Body of pancreas (tissue), 4 donors: ENCODE measurements at regions not wholly inside any gene's neighbourhood (a gene's known extent, or its start where the extent isn't known, plus 50 kb on each side); places are given as distances from the start of the nearest gene placed in this dataset.
A peak's percentile ranks its signal among the peaks of the same experiment; 100 is the strongest.

Experiments used
- ATAC-seq: fragments of 150-250 bp; one replicate; pipeline ENCODE4 v1.9.1; 2016
- DNase-seq, 4 donors: peaks; one replicate each; pipeline ENCODE4 v3.0.0-alpha.2; 2019
- H3K27ac ChIP-seq, 4 donors: fragments of 200-600 bp; sonication (generic); 1 replicate in 3 of 4; 2 replicates in 1 of 4; pipeline versions ENCODE4 v1.5.1 to v1.6.1; 2016 to 2019; ENCODE audit warnings: mild to moderate bottlenecking in 1 of 4, mixed read lengths in 1 of 4, moderate library complexity in 1 of 4
- H3K27me3 ChIP-seq, 2 donors: fragments of 200-600 bp; sonication (generic); one replicate each; pipeline ENCODE4 v1.6.0; 2016; ENCODE audit warnings: mild to moderate bottlenecking in 1 of 2
- H3K36me3 ChIP-seq, 2 donors: fragments of 200-600 bp; sonication (generic); replicated peaks in 1 of 2; 2 replicates each; pipeline ENCODE4 v1.5.1; 2016; ENCODE audit warnings: low read depth in 2 of 2; ENCODE audit not compliant: insufficient read depth in 1 of 2
- H3K4me1 ChIP-seq: fragments of 200-600 bp; sonication (generic); one replicate; pipeline ENCODE4 v1.6.0; 2016
- H3K4me3 ChIP-seq, 2 donors: fragments of 200-600 bp; sonication (generic); 1 replicate in 1 of 2; 2 replicates in 1 of 2; pipeline ENCODE4 v1.5.1; 2016 to 2019
- H3K9me3 ChIP-seq, 3 donors: fragments of 200-600 bp; sonication (generic); 1 replicate in 2 of 3; 2 replicates in 1 of 3; pipeline ENCODE4 v1.5.1; 2016
- POLR2A ChIP-seq, 3 donors: fragments of 450-650 bp; IDR thresholded peaks; one replicate each; pipeline ENCODE4 v1.6.1; 2016; ENCODE audit warnings: antibody characterized with exemption in 3 of 3, mild to moderate bottlenecking in 2 of 3
- WGBS, 2 donors: methylation state at CpG; one replicate each; pipeline ENCODE4 v1.1.5; 2017; 5-methylcytosine and 5-hydroxymethylcytosine counted together
- intact Hi-C: fragments of 100-400 bp; cut with DNase I; formaldehyde crosslinking; loops from one replicate; pipeline ENCODE4 v1.15.1; 2023
- TF ChIP-seq, protein P1 (sequence below), 7 experiments: fragments of 450-650 bp in 4 of 7; fragments of 200-600 bp in 3 of 7; sonication (generic) in 3 of 7; IDR thresholded peaks; one replicate each; pipeline ENCODE4 v1.5.1; 2016 to 2019; ENCODE audit warnings: antibody characterized with exemption in 7 of 7

DNA sequence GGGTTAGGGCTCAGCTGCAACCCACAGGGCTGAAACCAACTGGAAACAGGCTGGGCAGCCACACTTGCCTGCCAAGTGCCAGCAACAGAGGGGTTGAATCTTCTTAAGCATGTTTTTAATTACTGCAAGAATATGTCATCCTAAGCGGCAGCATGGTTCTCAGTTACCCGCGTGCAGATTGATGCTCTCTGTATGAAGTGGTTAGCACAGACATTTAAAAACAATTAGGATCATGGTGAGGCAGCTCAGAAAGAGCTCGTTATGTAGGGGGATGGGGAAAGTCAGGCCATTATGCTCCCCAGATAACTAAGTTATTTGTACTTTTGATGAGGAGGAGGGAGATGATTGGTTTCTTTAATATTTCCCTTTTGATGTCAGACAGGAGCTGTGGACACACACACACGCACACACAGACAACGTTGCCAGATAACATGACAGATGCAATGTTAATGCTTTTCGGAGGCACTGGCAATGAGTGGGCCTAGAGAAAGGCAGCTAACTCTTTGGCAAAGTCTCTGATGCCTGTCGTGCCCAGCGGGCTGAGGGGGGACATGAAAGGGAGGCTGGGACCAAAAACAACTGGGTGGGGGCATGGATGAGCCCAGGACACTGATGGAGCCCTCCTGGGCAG is 389.7 kb downstream of the NXPE2 start:
- no peak for DNase-seq
- Histone ChIP-seq H3K4me3 (no peak overlapping the region), H3K27ac (no peak overlapping the region), H3K27me3 (no peaks in the 10 kb centered on the region), H3K9me3 (peaks cover 0 to 9% (median 0%) of the 10 kb centered on the region in 3 donors), H3K4me1 (no peaks in the 10 kb centered on the region), H3K36me3 (no peaks in the 10 kb centered on the region)
- no peak for TF ChIP-seq POLR2A (IDR thresholded peaks at IDR 0.05)
- TF ChIP-seq, protein P1, sequence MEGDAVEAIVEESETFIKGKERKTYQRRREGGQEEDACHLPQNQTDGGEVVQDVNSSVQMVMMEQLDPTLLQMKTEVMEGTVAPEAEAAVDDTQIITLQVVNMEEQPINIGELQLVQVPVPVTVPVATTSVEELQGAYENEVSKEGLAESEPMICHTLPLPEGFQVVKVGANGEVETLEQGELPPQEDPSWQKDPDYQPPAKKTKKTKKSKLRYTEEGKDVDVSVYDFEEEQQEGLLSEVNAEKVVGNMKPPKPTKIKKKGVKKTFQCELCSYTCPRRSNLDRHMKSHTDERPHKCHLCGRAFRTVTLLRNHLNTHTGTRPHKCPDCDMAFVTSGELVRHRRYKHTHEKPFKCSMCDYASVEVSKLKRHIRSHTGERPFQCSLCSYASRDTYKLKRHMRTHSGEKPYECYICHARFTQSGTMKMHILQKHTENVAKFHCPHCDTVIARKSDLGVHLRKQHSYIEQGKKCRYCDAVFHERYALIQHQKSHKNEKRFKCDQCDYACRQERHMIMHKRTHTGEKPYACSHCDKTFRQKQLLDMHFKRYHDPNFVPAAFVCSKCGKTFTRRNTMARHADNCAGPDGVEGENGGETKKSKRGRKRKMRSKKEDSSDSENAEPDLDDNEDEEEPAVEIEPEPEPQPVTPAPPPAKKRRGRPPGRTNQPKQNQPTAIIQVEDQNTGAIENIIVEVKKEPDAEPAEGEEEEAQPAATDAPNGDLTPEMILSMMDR (IDR thresholded peaks at IDR 0.05), result no peak
- intact Hi-C loops, result no loop called here
- no peak for ATAC-seq
- WGBS, 2 donors, result 50 to 54% methylated on average over 9 of the region's 9 CpGs

DNA sequence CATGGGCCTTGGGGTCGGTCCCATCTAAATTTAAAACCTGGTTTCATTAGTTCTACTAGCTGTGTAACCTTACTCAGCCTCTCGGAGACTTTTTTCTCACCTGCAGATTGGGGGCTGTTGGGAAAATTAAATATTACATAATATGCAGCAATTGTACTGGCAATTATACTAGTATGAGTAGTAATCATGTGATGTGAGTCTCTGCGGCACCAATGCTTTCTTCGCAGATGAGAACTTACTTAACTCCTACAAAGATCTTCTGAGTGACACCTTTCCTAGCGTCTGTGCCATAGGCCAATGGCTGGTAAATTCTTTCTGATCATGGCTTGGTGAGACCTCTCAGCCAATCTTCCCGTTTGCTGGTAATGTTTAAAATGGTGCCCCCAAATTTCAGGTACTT is 391.3 kb downstream of the NXPE2 start:
- no peak overlapping the region for H3K27ac ChIP-seq
- H3K9me3 ChIP-seq, result peaks cover 0 to 9% (median 0%) of the 10 kb centered on the region in 3 donors
- no peaks in the 10 kb centered on the region for H3K4me1 ChIP-seq
- no peak overlapping the region for H3K4me3 ChIP-seq
- intact Hi-C loops, result no loop called here
- H3K27me3 ChIP-seq, result no peaks in the 10 kb centered on the region
- no peaks in the 10 kb centered on the region for H3K36me3 ChIP-seq
- 80 to 81% methylated on average over 6 of the region's 6 CpGs for WGBS, 2 donors
- TF ChIP-seq POLR2A (IDR thresholded peaks at IDR 0.05), result no peak
- DNase-seq (no peak), ATAC-seq (no peak)

DNA sequence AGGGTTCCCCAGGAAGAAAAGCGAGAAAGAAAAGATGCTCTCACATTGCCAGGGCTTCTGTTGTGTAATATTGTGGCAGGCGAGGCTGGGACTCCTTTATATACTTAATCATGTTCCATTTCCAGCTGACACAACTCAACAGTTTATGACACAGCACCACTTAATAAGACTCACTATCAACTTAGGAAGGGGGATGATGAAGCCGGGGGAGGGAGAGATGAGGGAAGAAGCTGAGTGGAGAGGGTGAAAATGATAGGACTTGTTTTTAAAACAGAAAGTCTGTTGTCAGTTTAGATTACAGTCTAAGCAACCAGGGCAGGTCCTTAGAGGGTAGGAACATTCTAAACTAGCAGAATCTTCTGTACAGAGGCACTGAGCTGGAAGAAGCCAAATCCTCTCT is 397.0 kb downstream of the NXPE2 start:
- Histone ChIP-seq H3K9me3 (no peaks in the 10 kb centered on the region), H3K27me3 (no peaks in the 10 kb centered on the region), H3K27ac (no peak overlapping the region), H3K4me1 (no peaks in the 10 kb centered on the region), H3K36me3 (no peaks in the 10 kb centered on the region), H3K4me3 (no peak overlapping the region)
- ATAC-seq, result no peak
- TF ChIP-seq POLR2A (IDR thresholded peaks at IDR 0.05), result no peak
- TF ChIP-seq, protein P1 (IDR thresholded peaks at IDR 0.05), result no peak
- WGBS, 2 donors, result 53 to 70% methylated on average over 3 of the region's 3 CpGs
- intact Hi-C loops, result no loop called here
- no peak for DNase-seq

DNA sequence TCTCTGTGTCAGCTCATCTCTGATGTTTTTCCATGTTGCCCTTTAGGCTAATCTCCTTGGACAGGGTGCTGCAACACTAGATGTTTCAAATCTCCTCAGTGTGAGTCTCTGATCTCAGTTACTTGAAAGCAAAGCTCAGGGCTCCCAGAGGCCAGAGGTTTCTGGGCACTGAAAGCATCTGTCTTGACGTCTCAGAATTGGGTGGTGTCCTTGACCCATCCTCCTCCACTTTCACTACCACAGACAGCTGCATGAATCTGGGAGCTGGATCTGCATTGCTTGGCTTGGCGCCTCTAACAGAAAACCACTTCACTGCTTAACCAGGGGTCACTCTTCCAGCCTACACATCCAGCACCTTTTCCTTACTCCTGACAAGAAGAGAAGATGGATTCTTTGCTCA is 399.4 kb downstream of the NXPE2 start:
- no peak overlapping the region for H3K4me3 ChIP-seq
- intact Hi-C loops, result no loop called here
- TF ChIP-seq, protein P1 (IDR thresholded peaks at IDR 0.05), result no peak
- TF ChIP-seq POLR2A (IDR thresholded peaks at IDR 0.05), result no peak
- H3K27me3 ChIP-seq, result no peaks in the 10 kb centered on the region
- ATAC-seq (no peak), DNase-seq (no peak)
- H3K36me3 ChIP-seq, result no peaks in the 10 kb centered on the region
- no peaks in the 10 kb centered on the region for H3K9me3 ChIP-seq
- H3K27ac ChIP-seq, result no peak overlapping the region
- no peaks in the 10 kb centered on the region for H3K4me1 ChIP-seq
- WGBS, 2 donors, result 36 to 45% methylated on average over 2 of the region's 2 CpGs

DNA sequence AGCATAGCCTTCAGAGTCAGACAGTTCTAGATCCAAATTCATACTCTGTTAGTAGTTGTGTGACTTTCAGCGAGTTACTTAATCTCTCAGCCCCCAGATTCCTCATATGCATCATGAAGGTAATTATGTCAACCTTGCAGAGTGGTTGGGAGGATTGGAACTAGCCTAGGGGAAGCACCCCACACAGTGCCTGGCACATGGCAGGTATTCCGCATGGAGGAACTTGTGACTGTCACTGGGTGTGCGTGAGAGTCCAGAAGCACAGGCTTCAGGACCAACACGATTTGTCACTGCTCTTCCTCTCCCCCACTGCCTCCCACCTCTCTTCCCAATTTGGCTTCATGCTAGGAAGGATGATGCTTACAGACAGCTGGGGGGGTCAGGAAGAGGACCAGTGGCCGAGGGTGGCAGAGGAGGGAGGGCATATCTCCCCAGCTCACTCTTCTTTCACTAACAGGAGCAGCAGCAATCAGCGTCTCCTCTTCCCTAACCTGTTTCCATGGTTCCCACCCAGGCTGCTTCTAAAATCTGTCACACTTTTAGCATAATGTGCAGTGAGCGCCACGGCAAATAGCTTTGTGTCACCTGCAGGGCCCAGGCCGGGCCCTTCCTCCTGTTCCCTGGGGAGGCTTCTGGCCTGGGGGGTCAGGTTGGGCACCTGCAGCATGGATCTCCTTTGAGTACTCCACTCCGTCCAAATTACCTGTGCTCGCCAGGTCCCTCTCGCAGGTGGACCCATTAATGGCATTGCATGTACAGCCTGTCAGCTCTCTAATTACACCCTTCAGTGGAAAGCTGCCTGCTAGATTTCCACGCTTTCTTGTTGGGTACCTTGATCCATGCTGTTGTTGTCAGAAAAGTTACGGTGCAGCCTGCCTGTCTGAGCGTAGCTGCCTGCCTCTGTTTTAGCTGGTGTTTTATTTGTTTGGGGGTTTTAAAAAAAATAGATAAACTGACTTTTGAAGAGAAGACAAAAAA is 400.4 kb downstream of the NXPE2 start:
- DNase-seq (peak in 2 of 4 donors; percentile 12 to 22), ATAC-seq (no peak)
- H3K27me3 ChIP-seq, result no peaks in the 10 kb centered on the region
- TF ChIP-seq, protein P1 (IDR thresholded peaks at IDR 0.05), result no peak
- no peak for TF ChIP-seq POLR2A (IDR thresholded peaks at IDR 0.05)
- no peaks in the 10 kb centered on the region for H3K9me3 ChIP-seq
- 34 to 41% methylated on average over 14 to 15 of the region's 15 CpGs for WGBS, 2 donors
- H3K4me1 ChIP-seq, result no peaks in the 10 kb centered on the region
- no peak overlapping the region for H3K4me3 ChIP-seq
- no peak overlapping the region for H3K27ac ChIP-seq
- intact Hi-C loops, result no loop called here
- H3K36me3 ChIP-seq, result no peaks in the 10 kb centered on the region
